ENCODE measurements at regions not wholly inside any gene's neighbourhood (a gene's known extent, or its start where the extent isn't known, plus 50 kb on each side); places are given as distances from the start of the nearest gene placed in this dataset.

DNA sequence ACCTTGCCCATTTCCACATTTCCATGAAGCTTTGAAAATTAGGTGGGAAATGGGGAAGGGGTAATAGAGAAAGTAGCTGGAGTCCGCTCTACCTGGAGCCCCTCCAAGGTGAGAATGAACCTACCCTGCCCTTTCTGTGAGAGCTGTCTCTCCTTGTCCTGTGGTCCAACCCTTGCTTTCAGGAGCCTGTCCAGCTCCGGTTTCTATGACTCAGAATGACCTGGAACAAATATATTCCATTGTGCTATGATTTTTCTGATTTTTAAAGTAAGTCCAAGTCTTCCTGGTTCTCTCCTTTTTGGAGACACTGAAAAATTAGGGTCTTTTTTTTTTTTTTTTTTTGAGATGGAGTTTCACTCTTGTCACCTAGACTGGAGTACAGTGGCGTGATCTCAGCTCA, 89.1 kb upstream of the VASH1 start:
- H3K79me2 ChIP-seq (ENCODE audit: low read length), result no peaks in the 10 kb centered on the region
- no peaks in the 10 kb centered on the region for H3K36me3 ChIP-seq (replicated peaks; ENCODE audit: low read depth, low read length)
- no peak overlapping the region for H2AFZ ChIP-seq (ENCODE audit: low read depth, low read length)
- no peaks in the 10 kb centered on the region for H4K20me1 ChIP-seq (ENCODE audit: insufficient read depth, low read length)
- no peaks in the 10 kb centered on the region for H3K4me1 ChIP-seq (ENCODE audit: low read length)
- TF ChIP-seq EZH2phosphoT487 (IDR thresholded peaks at IDR 0.05; ENCODE audit: low read depth), result no peak
- TF ChIP-seq, protein P1, sequence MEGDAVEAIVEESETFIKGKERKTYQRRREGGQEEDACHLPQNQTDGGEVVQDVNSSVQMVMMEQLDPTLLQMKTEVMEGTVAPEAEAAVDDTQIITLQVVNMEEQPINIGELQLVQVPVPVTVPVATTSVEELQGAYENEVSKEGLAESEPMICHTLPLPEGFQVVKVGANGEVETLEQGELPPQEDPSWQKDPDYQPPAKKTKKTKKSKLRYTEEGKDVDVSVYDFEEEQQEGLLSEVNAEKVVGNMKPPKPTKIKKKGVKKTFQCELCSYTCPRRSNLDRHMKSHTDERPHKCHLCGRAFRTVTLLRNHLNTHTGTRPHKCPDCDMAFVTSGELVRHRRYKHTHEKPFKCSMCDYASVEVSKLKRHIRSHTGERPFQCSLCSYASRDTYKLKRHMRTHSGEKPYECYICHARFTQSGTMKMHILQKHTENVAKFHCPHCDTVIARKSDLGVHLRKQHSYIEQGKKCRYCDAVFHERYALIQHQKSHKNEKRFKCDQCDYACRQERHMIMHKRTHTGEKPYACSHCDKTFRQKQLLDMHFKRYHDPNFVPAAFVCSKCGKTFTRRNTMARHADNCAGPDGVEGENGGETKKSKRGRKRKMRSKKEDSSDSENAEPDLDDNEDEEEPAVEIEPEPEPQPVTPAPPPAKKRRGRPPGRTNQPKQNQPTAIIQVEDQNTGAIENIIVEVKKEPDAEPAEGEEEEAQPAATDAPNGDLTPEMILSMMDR (IDR thresholded peaks at IDR 0.05; ENCODE audit: low read depth, low read length), result no peak
- peaks cover 8% of the 10 kb centered on the region; the same call in 1 of the 2 replicates for H3K27me3 ChIP-seq (ENCODE audit: low read depth, low read length)
- no peak overlapping the region for H3K4me2 ChIP-seq (ENCODE audit: low read length)
- H3K4me3 ChIP-seq (ENCODE audit: low read length), result no peak overlapping the region
- H3K27ac ChIP-seq (ENCODE audit: low read length), result no peak overlapping the region
- H3K9ac ChIP-seq (ENCODE audit: low read length), result no peak overlapping the region
- H3K9me3 ChIP-seq (ENCODE audit: insufficient read depth, low read length), result no peaks in the 10 kb centered on the region

DNA sequence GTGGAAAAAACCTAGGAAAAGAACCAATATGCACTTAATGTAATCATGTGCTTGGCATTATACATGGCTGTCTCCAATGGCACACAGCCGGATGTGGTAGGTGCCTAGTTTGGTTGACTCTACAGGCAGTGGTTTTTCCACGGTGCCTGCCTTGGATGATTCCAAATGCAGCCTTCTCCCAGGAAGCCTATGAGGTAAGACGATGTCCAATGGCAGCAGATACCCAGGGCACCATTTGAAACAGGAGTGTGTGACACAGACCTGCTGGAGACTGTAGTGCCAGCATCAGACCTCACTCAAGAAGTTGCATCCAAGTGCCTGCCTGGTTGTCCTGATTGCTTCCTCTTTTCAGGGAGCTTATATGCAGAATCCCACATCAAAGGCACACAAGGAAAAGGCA, 88.0 kb upstream of the VASH1 start:
- Histone ChIP-seq H3K9ac (ENCODE audit: low read length) (no peak overlapping the region), H3K4me3 (ENCODE audit: low read length) (no peak overlapping the region), H3K4me1 (ENCODE audit: low read length) (no peaks in the 10 kb centered on the region), H3K4me2 (ENCODE audit: low read length) (no peak overlapping the region), H4K20me1 (ENCODE audit: insufficient read depth, low read length) (no peaks in the 10 kb centered on the region), H2AFZ (ENCODE audit: low read depth, low read length) (no peak overlapping the region), H3K36me3 (replicated peaks; ENCODE audit: low read depth, low read length) (no peaks in the 10 kb centered on the region), H3K27me3 (ENCODE audit: low read depth, low read length) (0 out of 2 replicates have a peak, but pooled peaks cover 4% of the 10 kb centered on the region), H3K27ac (ENCODE audit: low read length) (no peak overlapping the region), H3K79me2 (ENCODE audit: low read length) (no peaks in the 10 kb centered on the region), H3K9me3 (ENCODE audit: insufficient read depth, low read length) (no peaks in the 10 kb centered on the region)
- TF ChIP-seq, protein P1 (IDR thresholded peaks at IDR 0.05; ENCODE audit: low read depth, low read length), result no peak

DNA sequence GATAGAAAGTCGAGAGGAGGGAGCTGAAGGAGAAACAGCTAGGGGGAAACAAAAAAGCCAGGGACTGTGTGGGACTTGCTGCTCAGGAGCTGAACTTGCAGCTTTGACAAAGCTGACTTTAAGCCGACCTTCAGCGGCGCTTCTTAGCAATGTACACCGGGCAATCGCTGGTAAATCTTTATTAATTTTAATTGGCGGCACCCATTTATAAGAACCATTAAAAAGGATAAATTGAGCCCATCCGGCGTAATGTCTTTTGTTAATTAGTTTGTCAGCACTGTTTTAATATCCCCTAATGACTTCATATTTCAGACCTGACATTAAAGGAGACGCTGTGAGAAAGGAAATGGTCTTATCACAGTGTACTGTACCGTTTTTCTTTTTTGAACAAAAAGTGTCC, 86.2 kb upstream of the VASH1 start:
- H4K20me1 ChIP-seq (ENCODE audit: insufficient read depth, low read length), result no peaks in the 10 kb centered on the region

DNA sequence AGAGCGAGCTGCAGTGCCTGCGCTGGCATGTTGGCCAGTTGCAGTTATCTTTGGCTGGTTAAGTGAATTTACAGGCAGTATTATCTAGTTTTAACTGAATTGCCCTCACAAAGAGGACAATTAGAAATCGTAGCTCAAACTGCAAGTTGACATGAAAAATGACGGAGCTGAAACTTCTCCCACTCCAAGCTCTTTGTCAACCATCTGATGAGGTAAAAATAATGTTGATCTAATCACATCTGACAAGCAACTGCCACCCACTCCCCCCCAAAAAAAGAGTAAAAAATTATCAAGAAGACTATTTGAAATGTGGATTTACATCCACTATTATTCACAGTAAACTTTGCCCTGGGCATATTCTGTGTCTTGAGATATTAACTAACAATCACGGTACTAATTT, 84.7 kb upstream of the VASH1 start:
- no peak overlapping the region for H3K27ac ChIP-seq (ENCODE audit: low read length)
- H3K9me3 ChIP-seq (ENCODE audit: insufficient read depth, low read length), result peaks cover 2% of the 10 kb centered on the region; the same call in 1 of the 2 replicates
- no peaks in the 10 kb centered on the region for H4K20me1 ChIP-seq (ENCODE audit: insufficient read depth, low read length)
- no peak overlapping the region for H2AFZ ChIP-seq (ENCODE audit: low read depth, low read length)
- H3K4me2 ChIP-seq (ENCODE audit: low read length), result no peak overlapping the region
- no peaks in the 10 kb centered on the region for H3K79me2 ChIP-seq (ENCODE audit: low read length)
- no peak overlapping the region for H3K4me3 ChIP-seq (ENCODE audit: low read length)
- no peak overlapping the region for H3K9ac ChIP-seq (ENCODE audit: low read length)
- H3K36me3 ChIP-seq (replicated peaks; ENCODE audit: low read depth, low read length), result no peaks in the 10 kb centered on the region
- TF ChIP-seq, protein P1 (IDR thresholded peaks at IDR 0.05; ENCODE audit: low read depth, low read length), result no peak
- TF ChIP-seq EZH2phosphoT487 (IDR thresholded peaks at IDR 0.05; ENCODE audit: low read depth), result no peak
- H3K4me1 ChIP-seq (ENCODE audit: low read length), result no peaks in the 10 kb centered on the region
- H3K27me3 ChIP-seq (ENCODE audit: low read depth, low read length), result 0 out of 2 replicates have a peak, but pooled peaks cover 4% of the 10 kb centered on the region

More for the DNA sequence above, 86.2 kb upstream of the VASH1 start:
- TF ChIP-seq EZH2phosphoT487 (IDR thresholded peaks at IDR 0.05; ENCODE audit: low read depth), result no peak
- TF ChIP-seq, protein P1 (IDR thresholded peaks at IDR 0.05; ENCODE audit: low read depth, low read length), result no peak
- no peak overlapping the region for H3K27ac ChIP-seq (ENCODE audit: low read length)
- no peak overlapping the region for H3K4me2 ChIP-seq (ENCODE audit: low read length)
- H3K4me1 ChIP-seq (ENCODE audit: low read length), result no peaks in the 10 kb centered on the region
- H3K9ac ChIP-seq (ENCODE audit: low read length), result no peak overlapping the region
- no peak overlapping the region for H2AFZ ChIP-seq (ENCODE audit: low read depth, low read length)
- no peaks in the 10 kb centered on the region for H3K79me2 ChIP-seq (ENCODE audit: low read length)
- no peak overlapping the region for H3K4me3 ChIP-seq (ENCODE audit: low read length)
- H3K27me3 ChIP-seq (ENCODE audit: low read depth, low read length), result 0 out of 2 replicates have a peak, but pooled peaks cover 4% of the 10 kb centered on the region
- H3K9me3 ChIP-seq (ENCODE audit: insufficient read depth, low read length), result no peaks in the 10 kb centered on the region
- no peaks in the 10 kb centered on the region for H3K36me3 ChIP-seq (replicated peaks; ENCODE audit: low read depth, low read length)

Data from OCI-LY3 (cell line).